ENCODE measurements at regions not wholly inside any gene's neighbourhood (a gene's known extent, or its start where the extent isn't known, plus 50 kb on each side); places are given as distances from the start of the nearest gene placed in this dataset.
"Not testable (repeated sequence)": the region's sequence is repeated elsewhere in the genome, so short reads cannot be mapped to it uniquely, and the experiment has no call there.

- TF ChIP-seq POLR2AphosphoS5 (IDR thresholded peaks at IDR 0.05) (no peak), POLR2A (IDR thresholded peaks at IDR 0.05) (no peak)
- TF ChIP-seq, protein P1, sequence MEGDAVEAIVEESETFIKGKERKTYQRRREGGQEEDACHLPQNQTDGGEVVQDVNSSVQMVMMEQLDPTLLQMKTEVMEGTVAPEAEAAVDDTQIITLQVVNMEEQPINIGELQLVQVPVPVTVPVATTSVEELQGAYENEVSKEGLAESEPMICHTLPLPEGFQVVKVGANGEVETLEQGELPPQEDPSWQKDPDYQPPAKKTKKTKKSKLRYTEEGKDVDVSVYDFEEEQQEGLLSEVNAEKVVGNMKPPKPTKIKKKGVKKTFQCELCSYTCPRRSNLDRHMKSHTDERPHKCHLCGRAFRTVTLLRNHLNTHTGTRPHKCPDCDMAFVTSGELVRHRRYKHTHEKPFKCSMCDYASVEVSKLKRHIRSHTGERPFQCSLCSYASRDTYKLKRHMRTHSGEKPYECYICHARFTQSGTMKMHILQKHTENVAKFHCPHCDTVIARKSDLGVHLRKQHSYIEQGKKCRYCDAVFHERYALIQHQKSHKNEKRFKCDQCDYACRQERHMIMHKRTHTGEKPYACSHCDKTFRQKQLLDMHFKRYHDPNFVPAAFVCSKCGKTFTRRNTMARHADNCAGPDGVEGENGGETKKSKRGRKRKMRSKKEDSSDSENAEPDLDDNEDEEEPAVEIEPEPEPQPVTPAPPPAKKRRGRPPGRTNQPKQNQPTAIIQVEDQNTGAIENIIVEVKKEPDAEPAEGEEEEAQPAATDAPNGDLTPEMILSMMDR (IDR thresholded peaks at IDR 0.05 in 8 of 11, conservative IDR thresholded peaks at IDR 0.05 in 3 of 11) = no peak
- DNase-seq = no peak
- no peak overlapping the region for H3K27ac ChIP-seq
- H3K4me1 ChIP-seq = no peaks in the 10 kb centered on the region
- no peaks in the 10 kb centered on the region for H3K36me3 ChIP-seq
- H3K9me3 ChIP-seq = peaks cover 0 to 24% (median 3%) of the 10 kb centered on the region in 8 donors
- H3K27me3 ChIP-seq (replicated peaks in 1 of 7) = no peaks in the 10 kb centered on the region
- H3K4me3 ChIP-seq = no peak overlapping the region
- intact Hi-C loops (cut with DNase I; ENCODE audit: low total_unique reads) = no loop called here
Measured at GRCh38 chr12:17020765-17021164, 414.8 kb upstream of the LMO3 start.

DNA sequence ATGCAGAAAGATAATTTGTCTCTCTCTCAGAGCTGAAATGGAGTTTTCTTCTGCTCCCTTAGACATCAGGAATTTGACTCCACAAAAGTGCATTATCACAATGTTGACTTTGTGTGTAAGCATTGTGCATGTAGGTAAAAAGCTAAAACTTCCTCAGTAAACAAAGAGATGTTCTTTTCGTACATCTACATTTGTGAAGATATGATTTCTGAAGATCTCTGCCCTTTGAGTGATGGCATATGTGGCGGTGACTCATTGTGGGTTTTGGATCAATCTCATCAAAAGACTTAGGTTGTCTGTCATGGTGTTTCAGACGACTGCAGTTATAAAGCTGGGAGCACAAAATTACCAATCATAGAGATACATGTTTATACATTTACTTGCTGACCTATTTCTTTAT lies 411.4 kb upstream of the LMO3 start:
- 83 to 92% (median 87%) methylated on average over 3 of the region's 3 CpGs for WGBS, 5 donors
- Histone ChIP-seq H3K27ac (no peak overlapping the region), H3K36me3 (no peaks in the 10 kb centered on the region), H3K4me3 (no peak overlapping the region), H3K27me3 (replicated peaks in 1 of 7) (no peaks in the 10 kb centered on the region), H3K4me1 (no peaks in the 10 kb centered on the region), H3K9me3 (peaks cover 0 to 26% (median 10%) of the 10 kb centered on the region in 8 donors)
- TF ChIP-seq, protein P1 (IDR thresholded peaks at IDR 0.05 in 8 of 11, conservative IDR thresholded peaks at IDR 0.05 in 3 of 11) = no peak
- no peak for DNase-seq
- intact Hi-C loops (cut with DNase I; ENCODE audit: low total_unique reads) = no loop called here

DNA sequence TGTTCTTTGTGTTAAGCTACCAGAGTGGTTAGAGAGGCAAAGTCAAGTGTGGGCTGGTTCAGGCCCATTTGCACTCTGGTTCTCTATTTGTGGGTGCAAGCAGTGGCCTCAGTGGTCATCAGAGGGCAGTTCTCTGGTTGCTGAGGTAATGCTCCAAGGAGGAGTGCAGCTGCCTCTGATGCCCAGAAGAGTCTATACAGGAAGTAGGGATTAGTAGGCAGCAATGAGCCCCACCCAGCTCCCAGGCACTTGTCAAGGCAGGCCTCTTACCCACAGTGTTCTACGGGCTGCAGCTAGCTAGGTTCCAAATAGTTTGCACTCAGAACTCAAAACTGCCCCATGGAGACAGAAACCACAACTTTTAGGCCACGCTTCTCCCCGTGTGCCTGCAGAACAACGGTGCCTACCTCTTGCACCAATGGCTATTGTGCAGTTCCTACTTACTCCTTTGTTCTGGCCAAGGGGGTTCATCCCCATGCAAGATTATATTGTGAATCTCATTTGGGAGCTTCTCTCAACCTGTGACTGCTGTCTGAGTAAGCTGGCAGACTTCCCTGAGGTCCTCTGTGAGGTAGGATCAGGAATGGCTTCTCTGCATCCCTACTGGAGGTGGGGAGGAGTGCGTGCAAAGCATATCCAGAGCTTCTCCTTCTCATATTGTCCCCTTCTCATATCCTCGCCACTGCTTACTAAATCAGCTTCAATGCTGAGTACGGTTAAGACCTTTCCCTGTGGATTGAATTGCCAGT lies 410.3 kb upstream of the LMO3 start:
- no peaks in the 10 kb centered on the region for H3K4me1 ChIP-seq
- intact Hi-C loops (cut with DNase I; ENCODE audit: low total_unique reads) = no loop called here
- H3K9me3 ChIP-seq = peaks cover 0 to 26% (median 10%) of the 10 kb centered on the region in 8 donors
- no peaks in the 10 kb centered on the region for H3K27me3 ChIP-seq (replicated peaks in 1 of 7)
- 83 to 89% (median 84%) methylated on average over 7 of the region's 7 CpGs for WGBS, 5 donors
- H3K4me3 ChIP-seq = no peak overlapping the region
- no peak overlapping the region for H3K27ac ChIP-seq
- no peak for DNase-seq
- no peaks in the 10 kb centered on the region for H3K36me3 ChIP-seq
- TF ChIP-seq POLR2AphosphoS5 (IDR thresholded peaks at IDR 0.05) (no peak), POLR2A (IDR thresholded peaks at IDR 0.05) (no peak)
- TF ChIP-seq, protein P1 (IDR thresholded peaks at IDR 0.05 in 8 of 11, conservative IDR thresholded peaks at IDR 0.05 in 3 of 11) = no peak

- Histone ChIP-seq H3K27ac (no peak overlapping the region), H3K9me3 (peaks cover 0 to 26% (median 10%) of the 10 kb centered on the region in 8 donors), H3K4me1 (no peaks in the 10 kb centered on the region), H3K27me3 (replicated peaks in 1 of 7) (no peaks in the 10 kb centered on the region), H3K36me3 (no peaks in the 10 kb centered on the region), H3K4me3 (no peak overlapping the region)
- intact Hi-C loops (cut with DNase I; ENCODE audit: low total_unique reads) = no loop called here
- no peak for DNase-seq
- WGBS, 5 donors = 86 to 100% (median 92%) methylated on average over 1 of the region's 1 CpG; no CpG with 5 or more reads in 1 of the 5 donors
- TF ChIP-seq POLR2AphosphoS5 (IDR thresholded peaks at IDR 0.05) = no peak
- no peak for TF ChIP-seq POLR2A (IDR thresholded peaks at IDR 0.05)
- TF ChIP-seq, protein P1 (IDR thresholded peaks at IDR 0.05 in 8 of 11, conservative IDR thresholded peaks at IDR 0.05 in 3 of 11) = no peak
Measured at GRCh38 chr12:17015501-17015900, 409.5 kb upstream of the LMO3 start.

DNA sequence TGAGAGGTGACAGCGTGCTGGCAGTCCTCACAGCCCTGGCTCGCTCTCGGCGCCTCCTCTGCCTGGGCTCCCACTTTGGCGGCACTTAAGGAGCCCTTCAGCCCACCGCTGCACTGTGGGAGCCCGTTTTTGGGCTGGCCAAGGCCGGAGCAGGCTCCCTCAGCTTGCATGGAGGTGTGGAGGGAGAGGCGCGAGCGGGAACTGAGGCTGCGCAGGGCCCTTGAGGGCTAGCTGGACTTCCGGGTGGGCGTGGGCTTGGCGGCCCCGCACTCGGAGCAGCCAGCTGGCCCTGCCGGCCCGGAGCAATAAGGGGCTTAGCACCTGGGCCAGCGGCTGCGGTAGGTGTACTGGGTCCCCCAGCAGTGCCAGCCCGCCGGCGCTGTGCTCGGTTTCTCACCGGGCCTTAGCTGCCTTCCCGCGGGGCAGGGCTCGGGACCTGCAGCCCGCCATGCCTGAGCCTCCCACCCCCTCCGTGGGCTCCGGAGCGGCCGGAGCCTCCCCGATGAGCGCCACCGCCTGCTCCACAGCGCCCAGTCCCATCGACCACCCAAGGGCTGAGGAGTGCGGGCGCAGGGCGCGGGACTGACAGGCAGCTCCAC lies 401.6 kb upstream of the LMO3 start:
- intact Hi-C loops (cut with DNase I; ENCODE audit: low total_unique reads); DNase-seq: not testable (repeated sequence)
- H3K9me3 ChIP-seq = peaks cover 0 to 29% (median 10%) of the 10 kb centered on the region in 8 donors

GRCh38 chr12:16998538-16998937 lies 392.6 kb upstream of the LMO3 start:
- peaks cover 0 to 34% (median 4%) of the 10 kb centered on the region in 8 donors for H3K9me3 ChIP-seq
- H3K27me3 ChIP-seq (replicated peaks in 1 of 7); H3K27ac ChIP-seq; DNase-seq; H3K36me3 ChIP-seq; H3K4me3 ChIP-seq; H3K4me1 ChIP-seq; intact Hi-C loops (cut with DNase I; ENCODE audit: low total_unique reads): not testable (repeated sequence)
- WGBS, 5 donors = 88 to 93% (median 90%) methylated on average over 14 of the region's 14 CpGs

More for the DNA sequence above, 401.6 kb upstream of the LMO3 start:
- not testable (repeated sequence) for H3K27me3 ChIP-seq (replicated peaks in 1 of 7); H3K27ac ChIP-seq; H3K36me3 ChIP-seq; H3K4me1 ChIP-seq; H3K4me3 ChIP-seq
- 92 to 97% (median 94%) methylated on average over 33 to 43 of the region's 43 CpGs for WGBS, 5 donors

All from spleen (tissue), 11 donors.